Activated CD4-positive, CD25-positive, alpha-beta regulatory T cell treated with anti-CD3 and anti-CD28 coated beads, Interleukin-2, amount 50 U/mL, for 16 hours (primary cell): ENCODE measurements at regions not wholly inside any gene's neighbourhood (a gene's known extent, or its start where the extent isn't known, plus 50 kb on each side); places are given as distances from the start of the nearest gene placed in this dataset.
"Not testable (repeated sequence)": the region's sequence is repeated elsewhere in the genome, so short reads cannot be mapped to it uniquely, and the experiment has no call there.

ENCODE experiments used
- DNase-seq: peaks from one replicate; pipeline ENCODE4 v3.0.0-alpha.2; 2020; ENCODE audit warnings: low read depth, low spot score

DNA sequence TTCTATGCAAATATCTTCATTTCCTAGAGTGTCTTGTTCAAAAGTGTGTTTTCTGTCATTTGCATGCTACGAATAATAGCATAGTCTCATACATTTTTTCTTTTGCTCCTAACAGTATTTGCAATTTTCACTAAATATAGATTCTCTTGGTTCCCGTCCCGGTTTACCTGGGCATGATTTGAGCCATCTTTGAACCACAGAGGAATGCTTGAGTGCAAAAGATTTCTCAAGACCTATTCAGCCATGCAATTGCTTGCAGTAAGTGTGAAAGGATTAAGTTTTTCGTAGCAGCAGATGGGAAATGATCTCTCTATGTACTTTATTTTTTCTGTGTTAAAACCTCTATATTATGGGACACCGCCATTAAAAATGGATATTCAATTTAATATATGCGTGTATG, 733.0 kb downstream of the ZPLD1 start:
- DNase-seq = no peak

DNA sequence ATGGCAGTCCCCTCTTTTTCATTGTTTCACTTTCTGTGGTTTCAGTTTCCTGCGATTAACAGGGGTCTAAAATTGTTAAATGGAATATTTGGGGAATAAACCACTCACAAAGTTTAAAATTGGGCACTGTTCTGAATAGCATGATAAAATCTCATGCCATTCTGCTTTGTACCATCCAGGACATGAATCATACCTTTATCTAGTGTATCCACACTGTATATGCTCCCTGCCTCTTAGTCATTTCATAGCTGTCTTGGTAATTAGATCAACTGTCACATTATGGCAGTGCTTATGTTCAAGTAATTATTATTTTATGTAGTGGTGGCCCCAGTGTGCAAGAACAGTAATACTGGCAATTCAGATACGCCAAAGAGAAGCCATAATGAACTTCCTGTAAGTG, 734.5 kb downstream of the ZPLD1 start:
- DNase-seq = no peak

DNA sequence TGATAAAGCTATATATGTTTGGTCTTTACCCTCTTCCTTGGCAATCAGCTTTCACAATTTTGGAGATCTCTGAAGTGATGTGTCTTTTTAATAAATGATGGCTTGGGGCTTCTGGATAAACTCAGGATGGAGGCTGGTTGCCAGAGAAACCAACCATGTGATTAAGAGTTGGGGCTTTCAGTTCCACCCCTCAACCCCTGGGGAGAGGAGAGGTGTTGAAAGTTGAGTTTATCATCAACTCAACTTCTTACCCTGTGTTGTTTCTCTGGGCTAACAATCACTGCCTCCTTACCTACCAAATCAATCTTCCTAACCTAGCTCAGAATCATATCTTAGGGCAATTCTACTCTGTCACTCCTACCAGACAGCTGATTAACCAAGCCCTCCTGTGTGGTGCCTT, 735.8 kb downstream of the ZPLD1 start:
- no peak for DNase-seq

DNA sequence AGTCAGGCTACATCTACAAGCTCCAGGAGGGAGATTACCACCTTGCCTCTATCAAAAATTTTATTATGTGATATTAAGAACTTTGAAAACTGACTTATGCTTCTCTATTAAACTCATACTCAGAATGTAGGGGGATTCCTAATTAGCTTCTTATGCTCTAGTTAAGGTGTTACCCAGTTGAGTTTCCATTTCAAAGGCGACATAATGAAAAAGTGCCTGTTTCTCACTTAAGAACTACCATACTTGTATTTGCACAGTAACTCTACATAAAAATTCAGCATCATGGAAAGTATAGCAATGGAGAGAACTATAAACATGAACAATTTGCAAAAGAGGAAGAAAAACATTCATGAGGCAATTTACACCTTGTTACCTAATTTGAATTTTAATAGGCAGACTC, 739.1 kb downstream of the ZPLD1 start:
- no peak for DNase-seq

DNA sequence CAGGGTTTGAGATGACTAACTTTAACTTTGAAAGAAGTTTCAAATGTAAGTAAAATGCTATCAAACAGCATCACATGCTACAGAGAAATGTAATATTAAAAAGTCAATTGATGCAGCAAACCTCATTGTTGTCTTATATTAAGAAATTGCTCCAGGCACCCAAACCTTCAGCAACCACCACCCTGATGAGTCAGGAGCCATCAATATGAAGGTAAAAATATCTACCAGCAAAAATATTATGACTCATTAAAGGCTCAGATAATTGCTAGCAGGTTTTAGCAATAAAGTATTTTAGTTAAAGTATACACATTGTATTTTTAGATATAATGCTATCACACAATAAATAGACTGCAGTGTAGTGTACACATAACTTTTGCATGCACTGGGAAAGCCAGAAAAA, 746.3 kb downstream of the ZPLD1 start:
- DNase-seq = no peak

DNA sequence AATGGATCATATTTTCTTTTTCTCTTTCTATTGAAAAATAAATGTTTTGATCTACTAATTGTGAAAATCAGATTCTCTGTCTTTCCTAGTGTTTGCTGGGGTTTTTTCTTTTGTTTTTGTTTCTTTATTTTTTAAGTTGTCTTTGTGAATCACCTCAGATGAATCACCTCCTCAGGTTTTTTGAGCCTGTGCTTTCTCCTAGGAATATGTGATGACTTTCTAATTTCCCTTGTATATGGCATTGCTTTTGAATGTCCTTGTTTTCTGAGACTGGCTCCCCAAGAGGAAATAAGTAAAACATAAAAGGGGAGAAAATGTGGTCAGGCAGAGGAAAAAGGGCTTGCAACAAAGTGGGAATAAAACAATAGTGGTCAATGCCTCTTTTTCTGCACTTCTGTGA, 750.0 kb downstream of the ZPLD1 start:
- no peak for DNase-seq

DNA sequence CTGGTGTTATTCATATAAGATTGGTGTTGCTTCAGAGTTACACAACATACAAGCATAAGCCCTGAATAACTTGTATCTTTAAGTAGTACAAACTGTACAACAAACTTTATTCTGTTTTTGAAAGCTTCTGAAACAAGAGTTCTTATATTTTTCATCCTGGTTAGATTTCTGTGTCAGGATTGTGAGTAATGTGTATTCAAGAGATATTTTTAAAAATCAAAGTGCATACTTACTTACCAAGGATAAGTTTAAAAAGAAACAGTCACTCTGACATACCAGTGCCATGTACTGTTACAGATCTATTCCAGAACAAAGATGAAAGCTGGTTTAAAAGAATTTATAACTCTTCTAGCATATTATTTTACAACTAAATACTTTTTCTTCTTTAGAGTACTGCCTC, 755.1 kb downstream of the ZPLD1 start:
- DNase-seq = no peak

DNA sequence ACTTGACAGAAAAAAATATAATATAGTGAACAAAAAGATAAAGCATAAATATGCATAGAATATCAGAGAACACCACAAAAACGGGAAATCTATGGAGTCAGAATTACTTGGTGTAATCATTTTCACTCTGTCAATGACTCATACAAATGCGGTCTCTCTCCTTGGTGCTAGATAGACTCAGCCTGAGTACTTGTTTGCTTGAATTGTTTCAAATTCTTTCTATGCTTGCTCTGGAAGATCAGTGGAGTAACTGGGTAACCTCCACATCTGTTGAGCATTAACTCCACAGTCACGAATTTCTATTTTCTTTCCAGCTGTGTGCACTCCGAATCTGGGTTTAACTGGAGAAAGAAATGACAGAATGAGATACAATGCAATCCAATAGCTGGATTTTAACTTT, 760.4 kb downstream of the ZPLD1 start:
- no peak for DNase-seq

DNA sequence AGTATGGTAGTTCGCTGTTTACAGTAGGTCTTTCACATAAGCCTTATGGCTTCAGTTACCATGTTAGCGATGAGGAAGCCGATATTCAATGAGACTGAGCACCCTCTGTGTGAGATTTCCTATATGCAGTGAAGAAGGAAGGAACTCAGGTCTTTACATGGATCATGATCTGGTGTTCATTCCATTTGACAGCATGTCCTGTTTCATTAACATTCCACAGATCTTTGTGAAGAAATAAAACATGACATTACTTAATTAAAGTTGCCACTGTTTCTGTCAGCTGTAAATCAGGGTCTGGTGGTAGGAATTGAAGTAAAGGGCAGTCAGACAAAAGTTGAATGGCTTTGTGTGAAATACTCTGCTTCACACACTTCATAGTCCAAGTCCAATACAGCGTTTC, 768.6 kb downstream of the ZPLD1 start:
- no peak for DNase-seq

DNA sequence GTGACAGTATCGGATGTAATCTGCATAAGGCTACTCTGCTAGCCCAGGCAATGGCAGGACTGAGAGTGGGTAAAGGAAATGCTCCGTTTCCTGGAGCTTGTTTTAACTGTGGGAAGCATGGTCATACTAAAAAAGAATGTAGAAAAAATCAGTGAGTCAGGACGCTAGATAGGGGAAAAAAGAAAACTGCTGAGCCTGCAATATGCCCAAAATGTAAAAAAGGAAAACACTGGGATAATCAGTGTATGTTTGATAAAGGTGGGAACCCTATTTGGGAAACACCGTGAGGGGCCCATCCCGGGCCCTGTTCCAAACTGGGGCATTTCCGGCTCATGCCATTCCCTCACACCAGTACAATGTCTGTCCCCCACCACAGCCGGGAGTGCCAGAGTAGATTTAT, 775.8 kb downstream of the ZPLD1 start:
- DNase-seq = no peak

DNA sequence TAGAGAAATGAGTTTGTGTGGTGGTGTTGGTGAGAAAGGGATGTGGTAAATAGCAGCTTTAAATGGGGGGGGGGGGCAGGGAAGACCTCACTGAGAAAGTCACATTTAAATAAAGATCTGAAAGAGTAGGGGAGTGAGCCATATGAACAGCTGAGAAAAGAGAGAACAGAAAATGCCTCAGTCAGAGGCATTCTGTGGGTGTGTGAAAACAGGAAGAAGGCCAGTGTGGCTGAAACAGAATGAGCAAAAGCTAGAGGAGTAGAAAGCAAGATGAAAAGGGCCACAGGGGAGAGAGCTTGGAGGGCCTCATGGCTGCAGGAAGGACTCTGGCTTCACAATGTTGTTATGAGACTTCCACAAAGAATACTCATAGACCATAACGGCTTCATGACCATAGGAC, 783.3 kb downstream of the ZPLD1 start:
- DNase-seq = no peak

DNA sequence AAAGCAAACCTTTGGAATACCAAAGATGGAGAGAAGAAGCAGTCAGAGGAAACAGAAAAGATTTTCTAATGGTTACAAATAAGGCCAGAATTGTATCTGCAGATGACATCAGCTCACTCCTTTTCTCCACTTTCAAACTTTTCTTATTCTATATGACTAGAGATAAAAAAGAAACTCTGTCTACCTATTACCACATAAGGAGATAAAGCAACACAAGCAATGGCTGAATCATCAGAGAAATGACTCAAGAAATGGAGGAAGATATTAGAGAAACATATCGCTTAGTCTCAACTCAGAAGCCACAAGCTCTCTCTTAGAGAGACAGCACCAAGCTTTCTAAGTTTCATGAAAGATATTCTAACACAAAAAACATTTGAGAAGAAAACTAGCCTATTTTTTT, 784.0 kb downstream of the ZPLD1 start:
- DNase-seq = no peak

DNA sequence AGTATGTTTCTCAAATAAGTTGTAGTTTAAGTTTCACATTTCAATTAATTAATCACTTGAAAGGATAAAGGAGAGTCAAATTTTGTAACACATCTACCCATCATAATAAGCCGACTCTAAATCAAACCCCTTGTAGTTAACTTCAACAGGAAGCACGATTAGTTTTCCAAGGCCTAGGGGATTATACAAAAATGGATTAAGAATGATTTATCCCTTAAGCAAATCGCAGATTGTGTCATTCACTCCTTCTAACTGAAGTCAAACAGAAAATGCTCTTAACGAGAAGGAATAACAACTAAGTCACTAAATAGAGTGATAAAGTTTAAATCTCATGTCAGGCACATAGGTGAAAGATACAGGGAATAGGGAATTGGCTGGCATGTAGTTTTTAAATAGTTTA, 792.8 kb downstream of the ZPLD1 start:
- no peak for DNase-seq

DNA sequence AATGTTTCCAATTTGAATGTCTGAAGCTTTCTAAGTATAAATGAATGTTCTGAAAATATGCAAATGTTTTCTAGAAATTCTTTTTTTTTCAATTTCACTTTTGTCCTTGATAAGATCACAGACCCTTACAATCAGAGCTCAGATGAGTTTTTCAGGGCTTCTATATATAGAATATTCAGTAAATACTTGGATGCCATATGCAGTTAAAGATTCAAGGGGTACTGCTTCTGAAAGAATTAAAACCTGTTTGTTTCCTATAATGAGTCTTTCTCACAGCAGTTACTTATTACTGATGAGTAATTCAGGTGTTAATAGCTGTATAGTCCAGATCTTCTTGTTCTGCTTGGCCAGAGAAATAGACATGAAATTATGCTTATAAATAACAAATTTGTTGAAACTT, 812.6 kb downstream of the ZPLD1 start:
- no peak for DNase-seq

DNA sequence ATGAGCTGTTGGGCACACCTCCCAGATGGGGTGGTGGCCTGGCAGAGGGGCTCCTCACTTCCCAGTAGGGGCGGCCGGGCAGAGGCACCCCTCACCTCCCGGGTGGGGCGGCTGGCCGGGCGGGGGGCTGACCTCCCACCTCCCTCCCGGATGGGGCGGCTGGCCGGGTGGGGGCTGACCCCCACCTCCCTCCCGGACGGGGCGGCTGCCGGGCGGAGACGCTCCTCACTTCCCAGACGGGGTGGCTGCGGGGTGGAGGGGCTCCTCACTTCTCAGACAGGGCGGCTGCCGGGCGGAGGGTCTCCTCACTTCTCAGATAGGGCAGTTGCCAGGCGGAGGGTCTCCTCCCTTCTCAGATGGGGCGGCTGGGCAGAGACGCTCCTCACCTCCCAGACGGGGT, 820.0 kb downstream of the ZPLD1 start:
- not testable (repeated sequence) for DNase-seq

DNA sequence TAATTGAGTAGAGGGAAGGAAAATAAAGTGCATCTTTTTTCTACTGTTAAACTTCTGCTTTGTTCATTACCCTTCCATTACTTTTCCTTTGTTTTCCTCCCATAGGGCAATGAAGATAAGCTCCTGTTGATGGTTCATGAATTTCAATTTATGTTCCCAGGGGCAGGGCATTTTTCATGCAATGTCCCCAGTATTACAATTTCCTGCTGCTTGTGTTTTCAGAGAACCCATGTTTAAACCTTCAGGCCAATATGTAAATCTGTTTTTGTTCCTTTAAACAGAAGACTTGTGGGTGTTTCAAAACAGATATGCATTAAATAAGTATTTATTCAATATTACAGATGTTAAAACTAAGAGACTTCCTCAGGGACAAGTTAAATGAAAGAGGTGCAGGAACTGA, 834.5 kb downstream of the ZPLD1 start:
- DNase-seq = no peak

DNA sequence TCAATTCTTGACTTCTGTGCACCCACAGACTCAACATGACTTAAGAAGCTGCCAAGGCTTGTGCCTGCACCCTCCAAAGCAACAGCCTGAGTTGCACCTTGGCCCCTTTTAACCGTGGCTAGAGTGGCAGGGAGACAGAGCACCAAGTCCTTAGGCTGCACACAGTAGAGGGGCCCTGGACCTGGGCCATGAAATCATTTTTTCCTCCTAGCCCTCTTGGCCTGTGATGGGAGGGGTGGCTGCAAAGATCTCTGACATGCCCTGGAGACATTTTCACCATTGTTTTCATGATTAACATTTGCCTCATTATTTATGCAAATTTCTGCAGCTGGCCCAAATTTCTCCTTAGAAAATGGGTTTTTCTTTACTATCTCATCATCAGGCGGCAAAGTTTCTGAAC, 836.8 kb downstream of the ZPLD1 start:
- no peak for DNase-seq

DNA sequence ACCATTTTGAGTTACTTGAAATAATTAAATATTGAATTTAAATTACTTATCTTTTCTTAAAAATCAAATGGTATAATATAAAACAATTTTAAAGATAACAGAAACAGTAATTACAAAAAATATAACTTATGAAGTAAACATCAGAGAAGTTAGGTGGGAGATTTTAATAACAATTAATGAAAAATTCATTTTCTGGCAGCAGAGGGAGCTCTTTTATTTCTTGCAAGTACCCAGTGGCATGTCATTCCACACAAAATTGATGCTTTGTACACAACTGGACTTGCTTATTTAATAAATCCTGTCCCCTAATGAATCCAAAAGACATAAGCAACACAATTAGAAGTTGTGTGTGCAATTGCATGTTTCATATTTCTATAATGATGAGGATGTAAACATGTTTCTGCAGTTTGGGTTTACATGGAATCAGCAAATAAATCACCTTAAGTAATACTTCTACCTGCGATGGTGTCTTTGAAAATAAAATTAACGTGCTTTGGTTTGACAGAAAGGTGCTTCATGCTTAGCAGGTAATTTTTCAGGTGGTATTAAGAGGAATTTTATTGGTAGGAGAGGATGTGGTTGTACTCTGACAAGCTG, 861.3 kb downstream of the ZPLD1 start:
- DNase-seq = no peak

DNA sequence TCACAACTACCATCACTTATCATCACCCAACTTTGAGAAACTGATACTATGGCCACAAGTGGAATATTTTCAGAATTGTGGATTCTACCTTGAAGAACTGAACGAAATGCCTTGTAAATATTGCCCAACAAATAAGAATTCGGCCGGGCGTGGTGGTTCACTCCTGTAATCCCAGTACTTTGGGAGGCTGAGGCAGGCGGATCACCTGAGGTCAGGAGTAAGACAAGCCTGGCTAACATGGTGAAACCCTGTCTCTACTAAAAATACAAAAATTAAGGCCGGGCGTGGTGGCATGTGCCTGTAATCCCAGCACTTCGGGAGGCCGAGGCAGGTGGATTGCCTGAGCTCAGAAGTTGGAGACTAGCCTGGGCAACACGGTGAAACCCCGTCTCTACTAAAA, 862.7 kb downstream of the ZPLD1 start:
- not testable (repeated sequence) for DNase-seq

DNA sequence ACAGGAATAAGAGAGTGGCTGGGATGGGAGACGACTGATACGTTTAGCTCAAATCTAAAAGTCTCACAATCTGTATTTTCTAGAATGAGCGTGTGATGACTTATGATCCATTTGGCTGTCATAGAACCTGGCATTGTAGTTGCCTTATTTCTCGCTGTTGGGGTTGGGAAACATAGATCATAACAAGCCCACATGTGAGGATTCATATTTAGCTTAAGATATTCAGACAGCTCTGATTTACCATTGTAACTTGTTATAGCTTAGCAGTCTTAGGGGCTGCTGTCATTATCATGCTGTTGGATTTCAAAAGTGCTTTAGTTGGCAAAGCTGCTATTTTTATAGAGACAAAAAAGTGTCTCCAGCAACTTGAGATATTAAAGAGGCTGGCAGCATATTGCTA, 871.3 kb downstream of the ZPLD1 start:
- no peak for DNase-seq

DNA sequence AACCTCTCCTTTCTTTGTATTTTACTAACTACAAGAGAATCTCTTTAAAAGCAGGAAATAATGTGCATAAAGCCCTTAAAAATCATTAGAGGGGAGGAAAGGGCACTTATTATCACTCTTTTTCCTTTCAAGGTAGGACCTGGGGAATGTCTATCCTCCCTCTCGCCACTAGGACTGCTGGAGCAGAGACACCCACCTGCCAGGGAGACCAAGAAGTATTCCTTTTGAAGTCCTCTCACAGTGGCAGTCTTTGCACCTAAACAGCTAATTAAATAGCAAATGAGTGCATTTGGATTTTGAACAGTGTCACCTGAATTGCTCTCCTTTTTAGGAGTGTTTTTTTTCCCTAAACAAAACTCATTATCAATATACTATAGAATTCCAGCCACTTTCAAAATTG, 874.1 kb downstream of the ZPLD1 start:
- DNase-seq = no peak

DNA sequence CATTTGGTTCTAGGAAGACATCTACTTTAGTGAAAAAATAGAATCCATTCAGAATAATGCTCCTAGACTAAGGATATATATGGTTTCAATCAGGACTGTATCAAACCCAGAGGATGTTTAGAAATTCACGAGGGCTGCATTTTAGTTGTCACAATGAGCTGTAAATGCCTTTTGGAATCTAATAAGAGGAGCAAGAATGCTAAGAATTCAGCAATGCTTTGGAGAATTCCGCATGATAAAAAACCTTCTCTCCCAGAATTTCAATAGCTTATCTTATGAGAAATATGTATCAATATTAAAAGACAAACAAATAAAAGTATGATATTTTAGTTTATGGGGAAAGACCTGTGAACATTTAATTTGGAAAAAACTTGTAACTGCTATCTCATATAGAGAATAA, 885.1 kb downstream of the ZPLD1 start:
- DNase-seq = no peak

DNA sequence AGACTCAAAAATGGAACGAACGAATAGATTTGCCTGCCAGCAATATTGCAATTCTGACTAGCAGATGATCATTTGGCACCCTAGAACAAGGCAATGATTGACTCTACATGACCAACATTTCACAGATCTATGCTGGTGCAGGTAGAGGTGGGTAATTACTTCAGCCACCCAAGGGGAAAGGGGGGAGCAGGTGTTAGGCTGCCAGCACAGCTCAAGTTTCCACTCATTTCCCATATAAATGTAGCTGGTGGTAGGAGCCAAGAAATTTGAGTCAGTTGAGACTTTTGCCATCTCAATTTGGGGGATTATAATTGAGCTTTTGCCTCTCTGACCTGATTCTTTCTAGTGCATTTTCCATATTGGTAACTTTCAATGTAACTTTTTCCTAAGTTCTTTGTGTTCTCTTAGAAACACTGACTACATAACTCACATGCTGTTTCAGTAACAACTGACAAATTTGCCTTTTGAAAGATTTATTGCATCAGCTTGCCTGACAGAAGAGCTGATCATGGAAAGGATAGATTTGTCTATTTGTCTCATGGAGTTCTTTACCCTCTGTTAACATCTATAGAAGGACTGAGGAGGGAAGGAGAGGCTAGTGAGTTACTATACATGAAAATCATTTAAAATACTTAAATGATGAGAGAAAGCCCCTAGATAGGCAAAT, 902.5 kb downstream of the ZPLD1 start:
- DNase-seq = no peak

DNA sequence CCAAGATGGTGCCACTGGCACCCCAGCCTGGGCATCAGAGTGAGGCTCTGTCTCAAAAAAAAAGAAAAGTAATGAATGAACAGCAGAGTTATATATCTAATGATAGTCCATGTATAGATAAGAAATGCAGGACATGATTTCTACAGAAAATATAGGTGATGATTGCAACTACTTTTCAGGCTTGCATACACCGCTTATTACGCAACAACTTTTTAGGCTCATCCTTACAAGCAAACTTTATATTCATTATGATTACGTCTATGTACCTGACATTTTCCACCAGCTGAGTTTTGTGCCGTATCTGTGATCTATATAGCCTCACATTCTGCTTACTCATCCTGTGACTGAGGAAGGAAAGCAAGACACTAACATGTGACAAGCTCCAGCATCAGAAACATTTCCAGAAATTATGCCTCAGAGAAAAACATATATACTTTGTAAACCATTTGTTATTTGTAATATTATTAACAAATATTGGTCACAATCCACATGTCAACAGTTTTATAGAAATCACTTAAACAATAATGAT, 906.3 kb downstream of the ZPLD1 start:
- no peak for DNase-seq
